ENCODE measurements at regions not wholly inside any gene's neighbourhood (a gene's known extent, or its start where the extent isn't known, plus 50 kb on each side); places are given as distances from the start of the nearest gene placed in this dataset.
A peak's percentile ranks its signal among the peaks of the same experiment; 100 is the strongest.

DNA sequence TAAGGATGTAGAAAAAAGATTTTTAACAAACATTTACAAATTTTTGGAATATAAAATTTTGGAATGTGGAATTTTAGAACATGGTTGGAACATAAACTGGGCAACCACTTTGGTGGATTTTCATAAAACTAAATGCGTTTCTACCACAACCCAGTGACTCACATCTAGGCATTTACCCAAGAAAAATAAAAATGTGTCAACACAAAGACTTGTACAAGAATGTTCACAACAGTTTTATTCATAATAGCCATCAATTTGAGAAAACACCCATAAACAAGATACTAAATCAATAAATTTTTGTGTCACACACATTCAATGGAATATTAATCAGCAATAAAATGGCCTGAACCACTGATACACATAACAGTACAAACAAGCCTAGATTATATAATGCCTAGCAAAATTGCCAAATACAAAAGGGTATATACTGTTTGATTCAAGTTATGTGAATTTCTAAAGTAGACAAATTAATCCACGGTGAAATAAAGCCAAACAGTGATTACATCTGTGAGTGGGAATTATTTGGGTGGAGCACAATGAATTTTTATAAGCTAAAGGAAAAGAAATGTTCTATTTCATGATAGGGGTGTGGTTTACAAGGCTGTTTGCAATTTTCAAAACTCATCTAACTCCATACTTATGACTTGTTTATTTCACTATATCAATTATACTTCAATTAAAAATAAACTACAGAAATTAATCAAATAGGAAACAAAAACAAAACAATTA, 415.2 kb upstream of the OR4E1 start:
- no peak for DNase-seq

DNA sequence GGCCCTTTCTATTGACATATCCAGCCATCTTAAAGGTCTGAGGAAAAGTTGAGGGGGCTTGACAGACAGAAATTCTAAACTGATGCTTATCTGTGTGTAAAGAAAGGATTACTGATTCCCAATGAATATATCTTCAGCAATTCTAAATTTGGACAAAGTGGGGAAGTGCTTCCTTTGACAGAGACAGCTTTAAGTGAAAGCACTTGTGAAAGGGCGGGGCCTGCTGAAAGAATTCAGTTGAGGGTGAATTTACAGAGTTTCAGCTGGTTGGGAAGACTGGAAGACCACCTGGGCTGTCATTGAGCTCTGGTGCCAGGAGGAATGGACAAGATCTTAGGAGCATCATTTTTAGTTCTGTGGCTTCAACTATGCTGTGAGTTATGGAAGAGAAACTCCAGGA, 412.5 kb upstream of the OR4E1 start:
- no peak for DNase-seq

DNA sequence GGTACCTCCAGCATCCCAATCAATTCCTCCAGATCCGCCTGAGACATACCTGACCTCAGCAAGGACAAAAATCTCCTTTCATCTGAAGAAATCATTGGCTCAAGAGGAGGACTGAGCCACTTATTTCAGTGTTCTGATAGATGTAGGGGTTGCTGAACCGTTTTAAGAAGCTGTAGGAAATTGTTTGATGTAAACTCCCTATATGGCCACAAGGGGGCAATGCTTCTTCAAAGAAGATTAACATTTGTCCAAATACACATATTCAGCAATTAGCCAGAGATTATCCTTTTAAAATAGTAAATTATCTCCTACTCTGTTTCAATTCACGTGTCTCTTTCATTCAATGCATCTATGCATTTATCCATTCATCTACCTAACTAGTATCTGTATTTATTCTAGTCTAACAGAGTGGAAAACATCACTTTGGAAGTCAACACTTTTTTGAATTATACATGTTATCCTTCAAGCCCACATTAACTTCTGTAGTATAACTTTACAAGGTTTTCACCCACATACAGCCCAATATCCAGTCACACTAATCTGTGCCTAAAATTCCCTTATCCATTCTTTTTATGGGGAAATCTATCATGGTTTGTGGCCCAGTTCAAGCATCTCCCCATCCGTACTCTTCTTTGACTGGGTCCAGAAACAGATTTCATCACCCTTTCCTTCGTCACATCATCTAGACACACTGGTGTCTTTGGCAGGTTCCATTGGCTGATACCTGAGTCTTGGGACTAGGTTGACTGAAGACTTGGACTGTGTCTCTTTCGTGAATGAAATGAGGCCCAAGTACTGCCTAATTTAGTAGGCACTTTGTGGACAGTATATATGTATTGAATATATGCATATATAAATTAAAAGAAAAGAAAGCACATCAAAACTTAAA, 411.0 kb upstream of the OR4E1 start:
- DNase-seq: peak; percentile 31 to 78

GRCh38 chr14:22081337-22081736, 407.7 kb upstream of the OR4E1 start:
- no peak for DNase-seq

- DNase-seq: no peak
These were observed 406.1 kb upstream of the OR4E1 start for GRCh38 chr14:22079766-22080165.

DNA sequence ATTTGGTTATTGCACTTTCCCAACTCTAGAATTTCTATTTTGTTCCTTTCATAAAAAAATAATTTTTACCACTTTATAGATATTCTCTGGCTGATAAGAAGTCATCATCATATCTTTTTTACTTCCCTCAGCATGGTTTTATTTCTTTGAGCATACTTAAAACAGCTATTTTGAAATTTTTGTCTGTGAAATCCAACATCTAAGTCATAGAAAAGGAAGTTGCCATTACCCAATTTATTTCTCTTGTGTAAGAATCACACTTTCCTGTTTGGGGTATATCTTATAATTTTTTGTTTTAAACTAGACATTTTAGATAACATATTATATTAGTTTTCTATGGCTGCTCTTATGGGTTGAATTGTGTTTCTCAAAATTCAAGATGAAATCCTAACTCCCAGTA, 400.2 kb upstream of the OR4E1 start:
- DNase-seq: peak; percentile 25 to 30

- DNase-seq: no peak
These were observed 397.4 kb upstream of the OR4E1 start for GRCh38 chr14:22071006-22071405.

DNA sequence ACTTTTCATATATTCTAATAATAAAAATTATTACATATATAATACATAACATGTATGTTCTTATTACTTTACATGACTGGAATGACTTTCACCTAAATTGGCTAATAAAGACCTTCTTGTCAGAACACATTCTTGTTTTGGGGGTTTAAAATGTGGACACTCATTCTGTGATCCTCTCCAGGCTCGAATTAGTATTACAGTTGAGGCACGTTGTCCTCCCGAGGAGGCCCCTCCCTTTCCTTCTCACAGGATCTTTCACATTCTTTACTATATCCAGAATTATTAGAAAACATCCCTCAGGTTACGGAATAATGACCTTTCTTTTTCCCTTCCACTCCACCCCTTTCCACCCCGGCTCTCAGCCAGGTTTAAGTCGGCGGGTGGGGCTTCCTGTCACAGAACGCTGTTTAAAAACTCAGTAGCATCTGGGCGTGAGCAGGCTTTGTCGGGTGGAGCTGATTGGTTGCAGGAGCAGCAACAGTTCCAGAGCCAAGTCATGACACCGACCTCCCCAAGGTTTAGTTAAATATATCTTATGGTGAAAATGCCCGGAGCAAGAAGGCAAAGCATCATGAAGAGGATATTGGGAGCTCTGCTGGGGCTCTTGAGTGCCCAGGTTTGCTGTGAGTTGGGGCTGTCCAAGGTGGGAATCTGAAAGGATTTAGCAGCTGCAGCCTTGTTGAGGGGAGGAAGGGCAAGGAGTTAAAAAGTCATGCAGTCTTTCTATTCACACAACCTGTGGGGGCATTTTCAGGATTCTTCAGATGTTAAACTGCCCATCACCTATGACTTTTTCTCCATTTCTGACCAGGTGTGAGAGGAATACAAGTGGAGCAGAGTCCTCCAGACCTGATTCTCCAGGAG, 396.7 kb upstream of the OR4E1 start:
- no peak for DNase-seq

DNA sequence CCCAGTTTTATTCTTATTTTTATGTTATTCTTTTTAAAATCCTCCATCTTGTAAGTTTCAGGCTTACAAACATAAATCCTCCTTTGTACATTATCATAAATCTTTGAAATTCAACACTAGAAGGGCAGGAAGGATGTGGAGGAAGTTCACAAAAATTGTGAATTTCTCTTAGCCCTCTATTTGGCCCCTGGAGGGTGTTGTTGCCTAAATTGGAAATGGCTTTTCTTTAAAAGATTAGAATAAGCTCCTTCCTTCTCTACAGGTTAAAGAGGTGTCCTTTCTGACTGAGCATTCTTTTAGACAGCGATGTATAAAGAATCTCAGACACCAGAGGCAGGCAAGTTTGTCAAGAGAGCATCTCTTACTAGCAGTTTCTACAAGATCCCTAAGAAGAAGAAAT, 391.7 kb upstream of the OR4E1 start:
- DNase-seq: no peak

DNA sequence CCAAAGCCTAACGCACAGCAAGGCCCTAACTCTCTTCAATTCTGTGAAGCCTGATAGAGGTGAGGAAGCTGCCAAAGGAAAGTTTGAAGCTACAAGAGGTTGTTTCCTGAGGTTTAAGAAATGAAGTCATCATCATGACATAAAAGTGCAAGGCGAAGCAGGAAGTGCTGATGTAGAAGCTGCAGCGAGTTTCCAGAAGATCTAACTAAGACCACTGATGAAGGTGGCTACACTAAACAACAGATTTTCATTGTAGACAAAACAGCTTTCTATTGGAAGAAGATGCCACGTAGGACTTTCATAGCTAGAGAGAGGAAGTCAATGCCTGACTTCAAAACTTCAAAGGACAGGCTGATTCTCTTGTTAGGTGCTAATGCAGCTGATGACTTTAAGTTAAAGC, 385.6 kb upstream of the OR4E1 start:
- DNase-seq: no peak

GRCh38 chr14:22052795-22053194, 379.2 kb upstream of the OR4E1 start:
- no peak for DNase-seq

DNA sequence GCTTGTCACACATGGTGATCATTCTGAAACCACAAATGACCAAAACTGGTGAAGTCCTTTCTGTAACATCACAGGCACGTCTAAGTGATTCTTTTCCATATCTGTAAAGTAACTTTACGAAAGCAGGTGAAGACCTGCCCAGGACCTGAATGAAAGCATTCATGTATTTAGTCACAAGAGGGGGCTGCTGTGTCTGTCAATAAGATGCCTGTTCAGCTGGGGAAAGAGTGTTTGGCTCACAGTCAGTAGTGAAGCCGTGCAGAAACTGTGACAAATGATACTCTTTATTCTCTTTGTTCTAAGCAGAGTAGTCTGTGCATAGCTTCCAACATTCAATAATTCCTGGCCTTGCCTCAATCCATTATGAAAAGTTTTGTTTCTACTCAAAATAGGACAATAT, 373.5 kb upstream of the OR4E1 start:
- no peak for DNase-seq

DNA sequence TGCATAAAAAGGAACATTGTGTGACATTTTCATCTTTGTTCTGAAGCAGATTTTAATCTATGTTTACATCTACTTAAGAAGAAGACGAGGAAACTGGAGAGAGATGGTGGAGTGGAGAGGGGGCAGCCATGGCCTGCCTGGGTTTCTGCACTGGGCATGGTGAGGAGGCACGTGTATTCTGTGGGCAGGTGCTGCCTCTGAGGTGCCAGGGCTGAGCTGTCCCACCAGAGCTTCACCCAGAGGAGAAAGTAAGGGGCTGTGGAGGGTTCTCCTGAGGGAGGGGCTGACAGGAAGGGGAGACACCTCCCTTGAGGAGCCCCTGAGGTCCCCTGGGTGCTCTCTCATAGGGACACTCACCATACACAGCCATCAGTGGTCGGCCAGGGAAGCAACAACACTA, 372.4 kb upstream of the OR4E1 start:
- no peak for DNase-seq

DNA sequence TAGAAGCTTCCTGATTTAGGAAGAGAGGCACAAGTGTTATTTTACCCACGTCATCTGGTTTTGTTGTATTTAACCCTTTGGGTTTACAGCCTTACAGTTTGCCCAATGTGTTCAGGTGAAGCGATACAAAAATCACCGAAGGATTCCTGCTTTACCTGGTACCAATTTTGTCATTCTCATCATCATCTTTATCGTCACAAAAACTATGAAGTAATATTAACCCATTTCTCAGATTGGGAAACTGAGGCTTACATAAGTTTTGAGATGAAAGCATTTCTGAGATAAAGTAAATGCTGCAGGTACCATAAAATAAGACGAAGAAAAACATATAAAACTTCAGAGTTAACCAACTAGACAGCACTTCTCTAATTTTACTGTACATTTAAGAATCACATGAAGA, 370.6 kb upstream of the OR4E1 start:
- no peak for DNase-seq

DNA sequence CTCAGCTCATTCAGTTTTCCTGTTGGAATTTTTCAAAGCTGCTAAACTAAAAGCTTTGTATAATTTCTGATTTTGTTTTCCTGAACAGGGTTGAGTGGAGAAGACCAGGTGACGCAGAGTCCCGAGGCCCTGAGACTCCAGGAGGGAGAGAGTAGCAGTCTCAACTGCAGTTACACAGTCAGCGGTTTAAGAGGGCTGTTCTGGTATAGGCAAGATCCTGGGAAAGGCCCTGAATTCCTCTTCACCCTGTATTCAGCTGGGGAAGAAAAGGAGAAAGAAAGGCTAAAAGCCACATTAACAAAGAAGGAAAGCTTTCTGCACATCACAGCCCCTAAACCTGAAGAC, 367.1 kb upstream of the OR4E1 start:
- DNase-seq: no peak

GRCh38 chr14:22039938-22040780, 366.5 kb upstream of the OR4E1 start:
- peak; percentile 13 to 14 for DNase-seq

- no peak for DNase-seq
These were observed 363.1 kb upstream of the OR4E1 start for GRCh38 chr14:22036541-22037239.

GRCh38 chr14:22026527-22026926, 352.9 kb upstream of the OR4E1 start:
- DNase-seq: no peak

DNA sequence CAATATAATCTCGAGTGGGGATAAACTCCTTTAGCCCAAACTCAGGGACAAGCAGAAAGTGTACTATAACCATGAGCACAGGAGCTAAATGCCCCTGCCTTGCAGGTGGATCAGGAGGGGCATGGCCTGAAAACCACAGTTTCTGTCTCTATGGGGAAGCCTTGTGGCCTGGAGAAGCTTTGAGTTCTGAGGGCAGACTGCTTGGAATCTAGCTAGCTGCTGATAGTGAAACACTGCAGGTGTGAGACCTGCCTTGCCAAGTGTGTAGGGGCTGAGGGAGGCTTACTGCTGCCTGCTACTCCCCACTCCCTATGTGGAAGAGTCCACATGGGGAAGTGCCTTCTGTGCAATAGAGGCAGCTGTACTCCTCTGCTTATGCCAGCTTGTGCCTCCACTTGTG, 352.3 kb upstream of the OR4E1 start:
- DNase-seq: no peak

- DNase-seq: no peak
These were observed 350.5 kb upstream of the OR4E1 start for GRCh38 chr14:22024137-22024536.

DNA sequence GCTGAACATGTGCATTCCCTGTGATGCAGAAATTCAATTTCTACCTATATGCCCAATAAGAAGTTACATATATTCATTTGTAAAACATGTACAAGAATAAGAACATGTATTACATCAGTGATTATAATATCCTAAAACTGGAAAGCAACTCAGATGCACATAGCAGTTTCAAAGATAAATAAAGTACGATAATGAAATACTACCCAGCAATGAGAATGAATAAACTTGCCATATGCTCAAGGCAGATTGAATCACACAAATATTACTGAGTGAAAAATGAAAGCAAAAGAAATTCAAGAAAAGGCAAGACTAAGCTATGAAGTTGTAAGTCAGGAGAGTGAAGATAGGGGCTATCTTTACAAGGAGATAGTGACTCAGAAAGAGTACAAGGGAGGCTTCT, 345.3 kb upstream of the OR4E1 start:
- DNase-seq: no peak

DNA sequence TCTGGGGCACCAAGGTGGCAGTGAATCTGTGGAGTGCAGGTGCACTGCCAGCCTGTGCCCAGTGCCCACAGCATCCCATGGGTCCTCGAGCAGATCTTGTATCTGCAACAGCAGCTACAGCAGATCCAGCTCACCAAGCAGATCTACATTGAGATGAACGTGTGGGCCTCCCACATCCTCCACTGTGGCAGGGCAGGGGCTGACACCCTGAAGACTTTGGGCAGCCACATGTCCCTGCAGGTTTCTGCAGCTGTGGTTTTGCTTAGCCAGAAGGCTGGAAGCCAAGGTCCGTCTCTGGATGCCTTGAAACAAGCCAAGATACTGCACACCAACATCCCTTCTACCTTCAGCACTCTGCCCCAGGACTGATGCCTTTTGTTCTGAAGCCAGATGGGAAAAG, 338.8 kb upstream of the OR4E1 start:
- DNase-seq: no peak

Data from inflammatory macrophage treated with lipopolysaccharide for 1 hour (primary cell).